Fibroblast of mammary gland (primary cell): ENCODE measurements at regions not wholly inside any gene's neighbourhood (a gene's known extent, or its start where the extent isn't known, plus 50 kb on each side); places are given as distances from the start of the nearest gene placed in this dataset.

Experiments used
- DNase-seq: peaks from one replicate; pipeline ENCODE4 v3.0.0-alpha.2; 2010; ENCODE audit warnings: low read depth
- H3K4me3 ChIP-seq: 2 replicates; pipeline ENCODE4 v1.5.1; 2011; ENCODE audit warnings: low read depth, mild to moderate bottlenecking, low read length, moderate library complexity; ENCODE audit not compliant: control insufficient read depth
- CTCF ChIP-seq: conservative IDR thresholded peaks from 2 replicates; pipeline ENCODE4 v1.5.1; 2011; ENCODE audit warnings: low read depth, low read length, inconsistent platforms; ENCODE audit not compliant: control insufficient read depth, insufficient read depth

- peak; percentile 66 for DNase-seq
These were observed 129.4 kb upstream of the TENM3 start for GRCh38 chr4:182113779-182114178.

DNA sequence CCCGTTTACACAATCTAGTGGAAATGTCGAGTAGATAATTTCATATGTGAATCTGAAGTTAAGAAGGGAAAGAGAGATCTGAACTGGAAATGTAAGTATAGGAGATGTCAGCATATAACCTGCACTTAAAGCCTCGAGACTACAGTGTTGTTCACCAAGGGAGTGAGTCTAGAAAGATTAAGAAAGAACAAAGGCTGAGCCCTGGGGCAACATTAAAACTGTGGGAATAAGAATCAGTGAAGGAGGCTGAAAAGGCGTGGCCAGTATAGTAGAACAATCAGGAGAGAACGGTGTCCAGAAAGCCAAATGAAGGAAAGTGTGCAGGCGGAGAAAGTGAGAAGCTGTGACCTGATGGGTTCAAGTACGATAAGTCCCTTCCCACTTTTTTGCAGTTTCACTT lies 118.8 kb upstream of the TENM3 start:
- no peak for DNase-seq
- no peak overlapping the region for H3K4me3 ChIP-seq
- no peak for TF ChIP-seq CTCF

More at GRCh38 chr4:182113779-182114178, 129.4 kb upstream of the TENM3 start:
- no peak overlapping the region for H3K4me3 ChIP-seq
- no peak for TF ChIP-seq CTCF

DNA sequence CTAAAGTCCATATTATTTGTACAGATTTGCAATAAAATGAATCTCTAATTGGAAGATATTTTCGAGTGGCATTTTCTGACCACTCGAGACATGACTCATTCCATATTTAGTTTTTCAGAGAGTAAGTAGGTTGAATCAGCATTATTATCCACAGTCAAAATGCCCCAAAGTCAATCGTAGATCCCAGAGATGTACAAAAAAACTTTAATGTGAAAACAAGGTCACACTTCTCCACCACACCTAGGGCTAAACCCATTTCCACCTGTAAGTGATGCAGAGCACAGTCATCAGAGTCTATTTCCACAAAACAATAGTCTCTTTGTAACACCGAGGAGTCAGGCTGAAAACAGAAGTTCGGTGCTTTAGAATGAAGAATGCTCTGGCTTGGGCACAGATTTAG lies 117.1 kb upstream of the TENM3 start:
- H3K4me3 ChIP-seq: no peak overlapping the region
- DNase-seq: peak; percentile 21
- no peak for TF ChIP-seq CTCF

- H3K4me3 ChIP-seq: no peak overlapping the region
- peak; percentile 35 for DNase-seq
- no peak for TF ChIP-seq CTCF
These were observed 116.6 kb upstream of the TENM3 start for GRCh38 chr4:182126603-182127002.

- no peak for TF ChIP-seq CTCF
- DNase-seq: no peak
- H3K4me3 ChIP-seq: no peak overlapping the region
These were observed 110.2 kb upstream of the TENM3 start for GRCh38 chr4:182133033-182133432.

DNA sequence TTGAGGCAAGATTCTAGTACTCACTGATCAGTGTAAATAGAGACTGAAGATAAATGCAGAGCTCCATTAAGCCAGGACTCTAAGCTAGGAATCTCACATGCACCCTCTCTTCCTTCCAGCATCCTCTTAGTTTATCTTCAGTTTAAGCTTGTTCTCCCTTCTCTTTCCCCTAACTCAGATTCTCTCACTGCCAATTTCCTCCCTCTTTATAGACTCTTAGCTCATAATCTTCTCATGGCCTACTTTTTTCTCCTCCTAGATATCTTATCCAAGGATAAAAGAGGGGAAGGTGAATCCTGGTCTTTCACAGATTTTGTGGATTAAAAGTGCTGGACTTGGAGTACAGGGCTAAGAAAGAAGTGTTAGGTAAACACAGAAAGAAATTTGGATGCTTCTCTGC lies 108.9 kb upstream of the TENM3 start:
- no peak for DNase-seq
- TF ChIP-seq CTCF: no peak
- H3K4me3 ChIP-seq: no peak overlapping the region

GRCh38 chr4:182136201-182136600 lies 107.0 kb upstream of the TENM3 start:
- no peak overlapping the region for H3K4me3 ChIP-seq
- TF ChIP-seq CTCF: no peak
- no peak for DNase-seq
